ENCODE measurements at regions not wholly inside any gene's neighbourhood (a gene's known extent, or its start where the extent isn't known, plus 50 kb on each side); places are given as distances from the start of the nearest gene placed in this dataset.

DNA sequence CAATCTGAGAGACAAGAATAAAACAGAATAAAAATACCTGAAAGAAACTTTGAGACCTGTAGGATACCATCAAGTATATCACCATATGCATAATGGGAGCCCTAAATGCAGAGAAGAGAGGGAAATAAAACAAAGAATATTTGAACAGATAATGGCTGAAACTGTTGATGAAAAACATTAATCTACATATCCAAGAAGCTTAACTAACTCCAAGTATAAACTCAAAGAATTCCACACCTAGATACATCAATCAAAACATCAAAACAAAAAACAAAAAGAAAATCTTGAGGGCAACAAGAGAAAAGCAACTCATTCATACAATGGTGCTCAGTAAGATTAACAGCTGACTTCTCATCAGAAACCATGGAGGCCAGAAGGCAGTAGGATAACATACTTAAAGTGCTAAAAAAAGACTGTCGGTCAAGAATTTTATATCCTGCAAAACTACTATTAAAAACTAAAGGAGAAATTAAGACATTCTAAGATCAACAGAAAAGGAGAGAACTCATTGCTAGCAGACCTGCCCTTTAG, 101.6 kb downstream of the FOXD1 start:
- H3K4me1 ChIP-seq (ENCODE audit: control insufficient read depth in 1 of 2, insufficient read depth in 2 of 2, low read length in 2 of 2) = no peaks in the 10 kb centered on the region
- H3K9ac ChIP-seq (ENCODE audit: low read depth in 1 of 2, low read length in 2 of 2) = no peak overlapping the region
- no peak overlapping the region for H3K27ac ChIP-seq (ENCODE audit: low read depth, low read length)
- no peak overlapping the region for H3K4me3 ChIP-seq (ENCODE audit: low read depth in 1 of 2, low read length in 2 of 2)
- H3K27me3 ChIP-seq (ENCODE audit: control insufficient read depth in 1 of 2, insufficient read depth in 2 of 2, low read length in 2 of 2) = peaks cover 0 to 3% of the 10 kb centered on the region in 2 donors
- peaks cover 3 to 8% of the 10 kb centered on the region in 2 donors for H3K9me3 ChIP-seq (ENCODE audit: control insufficient read depth in 1 of 2, low read length in 2 of 2)
- H3K36me3 ChIP-seq (ENCODE audit: control insufficient read depth in 1 of 2, insufficient read depth in 2 of 2, low read length in 2 of 2) = no peaks in the 10 kb centered on the region

DNA sequence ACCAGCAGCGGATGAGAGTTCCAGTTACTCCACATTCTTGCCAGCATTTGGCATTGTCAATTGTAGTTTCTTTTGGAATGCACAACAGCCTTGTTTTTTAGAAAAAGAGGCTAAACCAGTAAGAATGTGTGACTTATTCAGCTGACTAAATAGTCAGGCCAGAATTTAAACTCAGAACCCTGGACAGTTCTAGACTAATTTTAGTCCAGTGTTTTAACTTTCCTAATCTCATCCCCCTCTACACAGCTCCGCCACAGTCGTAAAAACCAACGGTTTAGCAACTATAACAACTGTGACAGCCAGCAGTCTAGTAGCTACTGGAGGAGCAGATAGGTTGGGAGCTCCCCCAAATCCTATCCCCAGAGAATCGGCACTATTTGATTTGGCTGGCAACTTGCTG, 103.7 kb downstream of the FOXD1 start:
- no peak overlapping the region for H3K9ac ChIP-seq (ENCODE audit: low read depth in 1 of 2, low read length in 2 of 2)
- peaks cover 2 to 4% of the 10 kb centered on the region in 2 donors for H3K27me3 ChIP-seq (ENCODE audit: control insufficient read depth in 1 of 2, insufficient read depth in 2 of 2, low read length in 2 of 2)
- H3K36me3 ChIP-seq (ENCODE audit: control insufficient read depth in 1 of 2, insufficient read depth in 2 of 2, low read length in 2 of 2) = no peaks in the 10 kb centered on the region
- H3K4me3 ChIP-seq (ENCODE audit: low read depth in 1 of 2, low read length in 2 of 2) = no peak overlapping the region
- no peaks in the 10 kb centered on the region for H3K4me1 ChIP-seq (ENCODE audit: control insufficient read depth in 1 of 2, insufficient read depth in 2 of 2, low read length in 2 of 2)
- peaks cover 1 to 7% of the 10 kb centered on the region in 2 donors for H3K9me3 ChIP-seq (ENCODE audit: control insufficient read depth in 1 of 2, low read length in 2 of 2)
- no peak overlapping the region for H3K27ac ChIP-seq (ENCODE audit: low read depth, low read length)

DNA sequence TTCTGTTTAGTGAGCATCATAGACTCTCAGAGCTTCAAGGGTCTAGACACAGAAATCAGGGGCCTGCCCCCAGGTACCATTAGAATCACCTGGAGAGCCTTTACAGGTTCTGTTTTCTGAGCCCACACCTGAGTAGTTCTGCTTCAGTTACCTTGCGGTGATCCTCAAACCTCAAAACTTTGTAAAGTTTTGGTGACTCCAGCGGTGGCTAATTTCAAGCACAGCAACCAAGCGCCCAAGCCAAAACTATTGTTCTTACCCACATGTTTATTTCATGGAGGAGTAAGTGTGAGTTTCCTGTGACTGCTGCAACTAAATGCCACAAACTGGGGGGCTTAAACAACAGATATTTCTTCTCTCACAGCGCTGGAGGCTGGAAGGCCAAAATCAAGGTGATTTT, 108.9 kb downstream of the FOXD1 start:
- Histone ChIP-seq H3K9ac (ENCODE audit: low read depth in 1 of 2, low read length in 2 of 2) (no peak overlapping the region), H3K4me1 (ENCODE audit: control insufficient read depth in 1 of 2, insufficient read depth in 2 of 2, low read length in 2 of 2) (no peaks in the 10 kb centered on the region), H3K4me3 (ENCODE audit: low read depth in 1 of 2, low read length in 2 of 2) (no peak overlapping the region), H3K36me3 (ENCODE audit: control insufficient read depth in 1 of 2, insufficient read depth in 2 of 2, low read length in 2 of 2) (no peaks in the 10 kb centered on the region), H3K27ac (ENCODE audit: low read depth, low read length) (no peak overlapping the region), H3K9me3 (ENCODE audit: control insufficient read depth in 1 of 2, low read length in 2 of 2) (no peaks in the 10 kb centered on the region), H3K27me3 (ENCODE audit: control insufficient read depth in 1 of 2, insufficient read depth in 2 of 2, low read length in 2 of 2) (peaks cover 24 to 40% of the 10 kb centered on the region in 2 donors)

DNA sequence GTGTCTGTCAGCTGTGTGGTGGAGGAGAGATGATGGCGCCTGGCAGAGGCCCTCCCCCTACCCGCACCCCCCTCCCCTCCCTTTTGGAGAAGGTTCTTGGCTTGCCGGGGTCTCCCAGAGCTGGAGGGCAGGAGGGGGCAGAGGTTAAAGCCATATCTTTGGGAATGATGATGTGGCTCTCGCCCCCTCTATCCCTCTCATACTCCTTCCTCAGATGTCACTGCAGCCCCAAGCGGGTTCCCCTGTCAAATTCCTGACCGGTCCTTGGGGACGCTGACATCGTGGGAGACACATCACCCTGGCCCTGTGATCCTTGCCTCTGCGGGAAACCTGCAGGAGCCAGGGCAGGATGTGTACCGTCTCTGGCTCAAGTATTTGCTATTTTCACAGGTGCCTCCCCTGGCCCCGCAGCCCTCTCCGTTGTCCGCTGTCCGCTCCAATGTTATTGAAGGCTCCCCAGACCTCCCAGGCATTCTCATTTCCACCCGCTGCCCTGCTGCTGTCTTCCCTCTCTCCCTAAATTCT, 109.5 kb downstream of the FOXD1 start:
- Histone ChIP-seq H3K27ac (ENCODE audit: low read depth, low read length) (no peak overlapping the region), H3K4me1 (ENCODE audit: control insufficient read depth in 1 of 2, insufficient read depth in 2 of 2, low read length in 2 of 2) (no peaks in the 10 kb centered on the region), H3K9ac (ENCODE audit: low read depth in 1 of 2, low read length in 2 of 2) (no peak overlapping the region), H3K4me3 (ENCODE audit: low read depth in 1 of 2, low read length in 2 of 2) (no peak overlapping the region), H3K9me3 (ENCODE audit: control insufficient read depth in 1 of 2, low read length in 2 of 2) (no peaks in the 10 kb centered on the region), H3K36me3 (ENCODE audit: control insufficient read depth in 1 of 2, insufficient read depth in 2 of 2, low read length in 2 of 2) (no peaks in the 10 kb centered on the region), H3K27me3 (ENCODE audit: control insufficient read depth in 1 of 2, insufficient read depth in 2 of 2, low read length in 2 of 2) (peaks cover 24 to 41% of the 10 kb centered on the region in 2 donors)

DNA sequence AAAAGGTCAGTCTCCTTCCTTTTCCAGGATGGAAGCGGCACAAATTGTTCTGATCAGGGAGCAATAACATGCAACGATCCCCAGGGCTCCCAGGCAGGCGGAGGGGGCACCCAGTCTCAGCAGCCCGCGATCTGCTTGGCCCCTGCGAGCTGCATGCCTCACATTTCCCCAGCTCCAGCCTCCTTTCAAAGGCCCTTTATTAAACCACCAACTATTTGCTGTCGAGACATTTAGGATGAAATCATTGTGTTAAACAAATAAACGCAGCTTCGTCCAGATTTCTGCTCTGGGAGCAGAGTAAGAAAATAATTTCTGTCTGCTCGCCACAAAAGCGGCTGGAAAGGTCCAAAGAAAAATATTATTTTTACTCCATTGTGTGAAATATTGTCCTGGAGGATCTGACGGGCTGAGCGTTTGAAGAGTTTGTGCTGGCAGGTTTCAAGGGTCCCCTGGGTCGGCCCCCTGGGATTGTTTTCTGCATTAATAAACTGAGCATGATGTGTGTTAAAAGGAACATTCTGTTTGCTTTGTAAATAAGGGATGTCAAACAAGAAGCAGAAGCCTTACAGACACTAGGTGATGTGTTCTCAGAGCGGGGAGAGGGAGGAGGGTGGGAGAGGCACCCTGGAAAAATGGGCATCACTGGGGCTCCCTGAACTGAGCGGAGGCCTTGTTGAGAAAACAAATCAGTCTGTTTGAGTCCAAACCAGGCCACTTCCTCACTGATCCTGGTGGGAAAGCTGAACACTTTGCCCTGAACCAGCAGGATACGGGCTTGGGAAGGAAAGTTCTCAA, 110.1 kb downstream of the FOXD1 start:
- Histone ChIP-seq H3K36me3 (ENCODE audit: control insufficient read depth in 1 of 2, insufficient read depth in 2 of 2, low read length in 2 of 2) (no peaks in the 10 kb centered on the region), H3K4me3 (ENCODE audit: low read depth in 1 of 2, low read length in 2 of 2) (no peak overlapping the region), H3K27ac (ENCODE audit: low read depth, low read length) (no peak overlapping the region), H3K4me1 (ENCODE audit: control insufficient read depth in 1 of 2, insufficient read depth in 2 of 2, low read length in 2 of 2) (no peaks in the 10 kb centered on the region), H3K9me3 (ENCODE audit: control insufficient read depth in 1 of 2, low read length in 2 of 2) (no peaks in the 10 kb centered on the region), H3K27me3 (ENCODE audit: control insufficient read depth in 1 of 2, insufficient read depth in 2 of 2, low read length in 2 of 2) (peaks cover 24 to 46% of the 10 kb centered on the region in 2 donors), H3K9ac (ENCODE audit: low read depth in 1 of 2, low read length in 2 of 2) (no peak overlapping the region)

DNA sequence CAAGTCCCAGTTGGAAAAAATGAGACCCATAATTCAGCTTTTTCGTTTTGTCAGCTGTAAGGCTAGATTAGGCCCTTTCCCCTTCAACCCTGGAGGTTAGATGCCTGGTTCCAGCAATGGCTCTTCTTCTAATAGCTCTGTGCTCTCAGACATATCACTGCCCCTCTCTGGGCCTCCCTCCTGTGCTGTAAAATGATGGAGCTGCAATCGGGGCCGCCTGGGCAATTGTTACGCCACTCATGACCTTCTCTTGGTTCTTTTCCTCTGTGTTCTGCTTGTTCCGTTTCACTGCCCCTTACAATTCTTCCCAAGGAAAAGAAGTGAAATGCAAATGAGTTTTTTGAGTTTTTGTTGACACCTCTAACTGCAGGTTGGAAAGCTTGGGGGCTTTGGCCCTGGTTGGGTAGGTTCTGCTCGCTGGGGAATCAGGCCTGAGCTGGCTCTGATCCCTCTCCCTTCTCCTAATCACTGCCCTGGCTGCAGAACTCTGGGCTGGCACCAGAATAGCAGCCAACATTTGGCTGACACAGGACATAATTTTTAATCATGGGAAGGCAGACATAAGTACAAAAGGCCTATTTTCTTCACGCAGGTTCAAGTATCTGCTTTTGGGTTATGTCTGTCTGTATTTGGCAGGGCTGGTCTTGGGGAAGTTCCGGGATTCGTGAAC, 110.9 kb downstream of the FOXD1 start:
- no peak overlapping the region for H3K9ac ChIP-seq (ENCODE audit: low read depth in 1 of 2, low read length in 2 of 2)
- no peaks in the 10 kb centered on the region for H3K9me3 ChIP-seq (ENCODE audit: control insufficient read depth in 1 of 2, low read length in 2 of 2)

DNA sequence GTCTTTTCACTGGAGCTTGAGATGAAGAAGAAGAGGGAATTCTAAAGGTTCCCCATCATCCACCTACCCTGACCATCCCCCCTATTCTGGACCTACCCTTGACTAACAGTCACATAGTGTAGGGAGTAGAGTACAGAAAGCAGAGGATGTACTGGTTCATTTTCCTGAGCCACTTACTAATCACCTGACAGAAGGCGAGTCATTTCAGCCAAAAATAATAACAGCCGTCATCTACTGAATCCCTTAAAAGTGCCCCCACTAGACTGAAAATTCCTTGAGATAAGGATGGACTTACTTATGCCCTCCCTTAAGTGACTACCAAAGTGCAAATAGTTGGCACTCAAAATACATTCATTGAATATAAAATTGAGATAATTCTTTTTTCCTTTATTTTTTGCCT, 112.2 kb downstream of the FOXD1 start:
- no peak overlapping the region for H3K27ac ChIP-seq (ENCODE audit: low read depth, low read length)
- H3K4me3 ChIP-seq (ENCODE audit: low read depth in 1 of 2, low read length in 2 of 2) = no peak overlapping the region
- no peak overlapping the region for H3K9ac ChIP-seq (ENCODE audit: low read depth in 1 of 2, low read length in 2 of 2)
- H3K9me3 ChIP-seq (ENCODE audit: control insufficient read depth in 1 of 2, low read length in 2 of 2) = peaks cover 0 to under 1% of the 10 kb centered on the region in 2 donors
- no peaks in the 10 kb centered on the region for H3K36me3 ChIP-seq (ENCODE audit: control insufficient read depth in 1 of 2, insufficient read depth in 2 of 2, low read length in 2 of 2)
- H3K27me3 ChIP-seq (ENCODE audit: control insufficient read depth in 1 of 2, insufficient read depth in 2 of 2, low read length in 2 of 2) = peaks cover 27 to 50% of the 10 kb centered on the region in 2 donors
- H3K4me1 ChIP-seq (ENCODE audit: control insufficient read depth in 1 of 2, insufficient read depth in 2 of 2, low read length in 2 of 2) = no peaks in the 10 kb centered on the region

More for the DNA sequence above, 110.9 kb downstream of the FOXD1 start:
- Histone ChIP-seq H3K36me3 (ENCODE audit: control insufficient read depth in 1 of 2, insufficient read depth in 2 of 2, low read length in 2 of 2) (no peaks in the 10 kb centered on the region), H3K4me3 (ENCODE audit: low read depth in 1 of 2, low read length in 2 of 2) (no peak overlapping the region), H3K27me3 (ENCODE audit: control insufficient read depth in 1 of 2, insufficient read depth in 2 of 2, low read length in 2 of 2) (peaks cover 27 to 49% of the 10 kb centered on the region in 2 donors), H3K4me1 (ENCODE audit: control insufficient read depth in 1 of 2, insufficient read depth in 2 of 2, low read length in 2 of 2) (no peaks in the 10 kb centered on the region), H3K27ac (ENCODE audit: low read depth, low read length) (no peak overlapping the region)

DNA sequence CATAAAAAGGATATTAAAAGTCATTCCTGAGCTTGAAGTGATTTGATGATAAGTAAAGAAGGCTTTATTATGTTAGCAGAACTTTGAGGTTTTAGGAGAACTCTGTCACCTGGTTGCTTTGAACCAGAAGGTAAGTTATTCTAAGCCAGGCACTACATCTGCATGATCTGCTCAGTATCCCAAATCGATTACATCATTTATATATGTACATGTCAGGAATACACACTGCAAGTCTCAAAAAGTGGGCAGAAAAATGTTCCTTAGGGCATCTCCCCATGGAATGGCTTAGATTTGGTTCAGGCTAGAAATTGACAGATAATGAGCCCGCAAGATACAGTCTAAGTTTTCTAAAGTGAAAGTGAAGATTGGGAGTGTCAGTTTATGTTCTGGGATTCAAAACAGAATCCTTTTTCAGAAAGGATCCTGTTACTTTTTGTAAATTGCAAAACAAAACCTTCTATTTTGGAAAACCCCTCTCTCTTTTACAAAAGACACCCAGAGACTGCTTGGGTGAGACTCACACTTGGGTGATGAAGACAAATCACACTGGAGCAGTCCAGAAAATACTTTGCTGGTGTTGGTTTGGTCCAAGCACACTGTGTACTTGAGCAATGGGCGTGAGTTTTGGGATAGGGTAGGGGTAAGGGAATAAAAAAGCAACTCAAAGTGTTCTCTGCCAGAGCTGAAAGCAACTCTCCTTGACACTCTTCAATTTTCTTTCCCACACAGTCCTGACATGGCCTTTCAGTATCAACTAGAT, 114.5 kb downstream of the FOXD1 start:
- Histone ChIP-seq H3K9ac (ENCODE audit: low read depth in 1 of 2, low read length in 2 of 2) (no peak overlapping the region), H3K36me3 (ENCODE audit: control insufficient read depth in 1 of 2, insufficient read depth in 2 of 2, low read length in 2 of 2) (no peaks in the 10 kb centered on the region), H3K27me3 (ENCODE audit: control insufficient read depth in 1 of 2, insufficient read depth in 2 of 2, low read length in 2 of 2) (peaks cover 20 to 41% of the 10 kb centered on the region in 2 donors), H3K9me3 (ENCODE audit: control insufficient read depth in 1 of 2, low read length in 2 of 2) (peaks cover 0 to 4% of the 10 kb centered on the region in 2 donors), H3K27ac (ENCODE audit: low read depth, low read length) (no peak overlapping the region), H3K4me3 (ENCODE audit: low read depth in 1 of 2, low read length in 2 of 2) (no peak overlapping the region), H3K4me1 (ENCODE audit: control insufficient read depth in 1 of 2, insufficient read depth in 2 of 2, low read length in 2 of 2) (no peaks in the 10 kb centered on the region)

DNA sequence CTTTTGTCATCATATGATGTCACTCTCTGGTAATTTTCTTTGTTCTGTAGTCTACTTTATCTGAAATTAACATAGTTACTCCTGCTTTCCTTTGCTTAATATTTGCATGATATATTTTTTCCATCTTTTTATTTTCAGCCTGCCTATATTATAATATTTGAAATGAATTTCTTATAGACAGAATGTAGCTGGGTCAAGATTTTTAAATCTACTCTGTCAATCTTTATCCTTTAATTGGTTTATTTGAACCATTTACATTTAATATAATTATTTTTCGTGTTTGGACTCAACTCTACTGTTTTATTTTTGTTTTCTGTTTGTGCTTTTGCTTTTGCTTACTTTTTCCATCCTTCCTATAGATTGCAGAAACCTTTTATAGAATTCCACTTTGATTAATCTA, 118.0 kb downstream of the FOXD1 start:
- Histone ChIP-seq H3K36me3 (ENCODE audit: control insufficient read depth in 1 of 2, insufficient read depth in 2 of 2, low read length in 2 of 2) (no peaks in the 10 kb centered on the region), H3K4me1 (ENCODE audit: control insufficient read depth in 1 of 2, insufficient read depth in 2 of 2, low read length in 2 of 2) (no peaks in the 10 kb centered on the region), H3K27ac (ENCODE audit: low read depth, low read length) (no peak overlapping the region), H3K27me3 (ENCODE audit: control insufficient read depth in 1 of 2, insufficient read depth in 2 of 2, low read length in 2 of 2) (peaks cover 9 to 21% of the 10 kb centered on the region in 2 donors), H3K9ac (ENCODE audit: low read depth in 1 of 2, low read length in 2 of 2) (no peak overlapping the region), H3K4me3 (ENCODE audit: low read depth in 1 of 2, low read length in 2 of 2) (no peak overlapping the region), H3K9me3 (ENCODE audit: control insufficient read depth in 1 of 2, low read length in 2 of 2) (peaks cover 0 to 4% of the 10 kb centered on the region in 2 donors)
